H1 (cell line): ENCODE measurements at regions not wholly inside any gene's neighbourhood (a gene's known extent, or its start where the extent isn't known, plus 50 kb on each side); places are given as distances from the start of the nearest gene placed in this dataset.

Experiments used
- CTCF ChIA-PET: fragments of 300-600 bp; sonication (Branson Sonifier 250); formaldehyde crosslinking; loops from one replicate; lab custom pipeline; 2021; ENCODE audit not compliant: partially characterized antibody; lab: Charles Lee
- POLR2A ChIA-PET: fragments of 300-600 bp; sonication (Branson Sonifier 250); formaldehyde crosslinking; loops from one replicate; lab custom pipeline; 2021; ENCODE audit warnings: inconsistent platforms; ENCODE audit not compliant: partially characterized antibody; lab: Charles Lee
- DNase-seq, 2 experiments: peaks; one replicate each; pipeline versions ENCODE4 v3.0.0 to v3.0.0-alpha.2; 2010 to 2022; ENCODE audit warnings: low spot score in 2 of 2, low read depth in 1 of 2, mixed read lengths in 1 of 2
- FAIRE-seq: peaks from 2 replicates; lab custom pipeline; 2011; peaks lifted over from hg19 to GRCh38; lab: Jason Lieb, UNC
- H2AFZ ChIP-seq: 2 replicates; pipeline ENCODE4 v1.8.1; 2012; ENCODE audit warnings: low read length, inconsistent platforms
- H2AK5ac ChIP-seq: 2 replicates; pipeline ENCODE4 v1.6.1; 2013; ENCODE audit warnings: low read depth, low read length
- H2BK120ac ChIP-seq: replicated peaks from 2 replicates; pipeline ENCODE3; 2013; ENCODE audit warnings: low read depth, low read length, inconsistent platforms
- H2BK12ac ChIP-seq: 2 replicates; pipeline ENCODE4 v1.6.1; 2013; ENCODE audit warnings: low read depth, low read length
- H2BK15ac ChIP-seq: 2 replicates; pipeline ENCODE4 v1.6.1; 2013; ENCODE audit warnings: low read length
- H2BK20ac ChIP-seq: 2 replicates; pipeline ENCODE4 v1.6.1; 2013; ENCODE audit warnings: low read length
- H2BK5ac ChIP-seq: 2 replicates; pipeline ENCODE4 v1.6.1; 2013; ENCODE audit warnings: low read depth, low read length
- H3K14ac ChIP-seq: 2 replicates; pipeline ENCODE4 v1.6.1; 2013; ENCODE audit warnings: inconsistent platforms; ENCODE audit not compliant: insufficient read length
- H3K18ac ChIP-seq: 2 replicates; pipeline ENCODE4 v1.6.1; 2013; ENCODE audit warnings: low read length; ENCODE audit errors: extremely low read depth
- H3K23ac ChIP-seq: 2 replicates; pipeline ENCODE4 v1.6.1; 2013; ENCODE audit warnings: inconsistent platforms; ENCODE audit not compliant: insufficient read length
- H3K23me2 ChIP-seq: 2 replicates; pipeline ENCODE4 v1.6.1; 2013; ENCODE audit warnings: low read depth, low read length
- H3K27ac ChIP-seq: 2 replicates; pipeline ENCODE4 v1.6.1; 2011; ENCODE audit warnings: low read depth, low read length, inconsistent platforms
- H3K27me3 ChIP-seq, 4 experiments: replicated peaks in 1 of 4; 1 replicate in 1 of 4; 2 replicates in 3 of 4; pipeline versions ENCODE4 v1.6.1 to v1.8.1; 2011 to 2013; ENCODE audit warnings: low read length in 3 of 4, mild to moderate bottlenecking in 3 of 4, inconsistent platforms in 2 of 4, mixed read lengths in 2 of 4, moderate library complexity in 1 of 4; ENCODE audit not compliant: control insufficient read depth in 3 of 4, insufficient read depth in 3 of 4; ENCODE audit errors: extremely low read depth in 1 of 4
- H3K36me3 ChIP-seq, 4 experiments: 2 replicates each; pipeline versions ENCODE4 v1.6.1 to v1.8.1; 2011 to 2013; ENCODE audit warnings: mild to moderate bottlenecking in 4 of 4, low read length in 3 of 4, moderate library complexity in 2 of 4, control low read depth in 1 of 4, inconsistent platforms in 1 of 4; ENCODE audit not compliant: insufficient read depth in 4 of 4, control insufficient read depth in 2 of 4
- H3K4ac ChIP-seq: replicated peaks from 2 replicates; pipeline ENCODE3; 2013; ENCODE audit warnings: low read length, low read depth, mixed read lengths, inconsistent platforms; ENCODE audit not compliant: insufficient read length
- H3K4me1 ChIP-seq, 4 experiments: replicated peaks in 1 of 4; 1 replicate in 1 of 4; 2 replicates in 3 of 4; pipeline versions ENCODE4 v1.6.1 to v1.8.1; 2011 to 2013; ENCODE audit warnings: low read length in 3 of 4, inconsistent platforms in 2 of 4, mixed read lengths in 1 of 4; ENCODE audit not compliant: insufficient read depth in 4 of 4, control insufficient read depth in 3 of 4
- H3K4me2 ChIP-seq, 2 experiments: 2 replicates each; pipeline versions ENCODE4 v1.6.1 to v1.8.1; 2011 to 2013; ENCODE audit warnings: low read depth in 2 of 2, low read length in 2 of 2, control low read depth in 1 of 2, inconsistent platforms in 1 of 2, mild to moderate bottlenecking in 1 of 2; ENCODE audit not compliant: insufficient read depth in 1 of 2
- H3K4me3 ChIP-seq, 4 experiments: fragments of 200-600, 300-600 bp in 1 of 4; sonication (generic), shearing (Covaris generic), sonication (Bioruptor Twin) in 1 of 4; 2 replicates each; pipeline versions ENCODE4 v1.5.1 to v1.8.1; 2011 to 2016; ENCODE audit warnings: low read length in 4 of 4, low read depth in 3 of 4, control low read depth in 2 of 4, inconsistent platforms in 2 of 4, mild to moderate bottlenecking in 2 of 4, mixed read lengths in 1 of 4, moderate library complexity in 1 of 4; ENCODE audit not compliant: insufficient read depth in 2 of 4; ENCODE audit errors: extremely low read depth in 1 of 4
- H3K56ac ChIP-seq: replicated peaks from 2 replicates; pipeline ENCODE3; 2013; ENCODE audit warnings: low read depth, mild to moderate bottlenecking, mixed read lengths, low read length, inconsistent platforms; ENCODE audit not compliant: insufficient read length
- H3K79me1 ChIP-seq: 2 replicates; pipeline ENCODE4 v1.6.1; 2013; ENCODE audit warnings: low read depth, low read length, control low read depth
- H3K79me2 ChIP-seq, 2 experiments: 2 replicates each; pipeline versions ENCODE4 v1.6.1 to v1.8.1; 2012 to 2013; ENCODE audit warnings: low read length in 2 of 2, mild to moderate bottlenecking in 2 of 2, inconsistent platforms in 1 of 2; ENCODE audit not compliant: insufficient read depth in 2 of 2, control insufficient read depth in 1 of 2
- H3K9ac ChIP-seq, 4 experiments: replicated peaks in 1 of 4; 1 replicate in 1 of 4; 2 replicates in 3 of 4; pipeline versions ENCODE4 v1.6.1 to v1.8.1; 2011 to 2013; ENCODE audit warnings: low read depth in 3 of 4, low read length in 3 of 4, control low read depth in 2 of 4, mild to moderate bottlenecking in 2 of 4, moderate library complexity in 2 of 4, inconsistent platforms in 1 of 4; ENCODE audit errors: extremely low read depth in 1 of 4
- H3K9me3 ChIP-seq, 2 experiments: 2 replicates each; pipeline versions ENCODE4 v1.6.1 to v1.8.1; 2012 to 2013; ENCODE audit warnings: mild to moderate bottlenecking in 2 of 2, moderate library complexity in 2 of 2, control low read depth in 1 of 2, inconsistent platforms in 1 of 2, low read depth in 1 of 2, low read length in 1 of 2, mixed read lengths in 1 of 2; ENCODE audit not compliant: insufficient read depth in 2 of 2
- H4K20me1 ChIP-seq, 2 experiments: replicated peaks in 1 of 2; 2 replicates each; pipeline versions ENCODE3 to v1.8.1; 2011 to 2013; ENCODE audit warnings: inconsistent platforms in 2 of 2, low read length in 2 of 2, mild to moderate bottlenecking in 1 of 2; ENCODE audit not compliant: insufficient read depth in 2 of 2, control insufficient read depth in 1 of 2
- H4K5ac ChIP-seq: 2 replicates; pipeline ENCODE4 v1.6.1; 2013; ENCODE audit warnings: low read length, low read depth, mixed read lengths, inconsistent platforms; ENCODE audit not compliant: insufficient read length
- H4K8ac ChIP-seq: 2 replicates; pipeline ENCODE4 v1.8.0; 2013; ENCODE audit warnings: mild to moderate bottlenecking, moderate library complexity, low read length, inconsistent platforms; ENCODE audit not compliant: insufficient read depth; ENCODE audit errors: extremely low read depth
- H4K91ac ChIP-seq: replicated peaks from 2 replicates; pipeline ENCODE3; 2013; ENCODE audit warnings: low read length, mixed read lengths, inconsistent platforms; ENCODE audit not compliant: insufficient read length
- HDAC6 ChIP-seq: IDR thresholded peaks from one replicate; pipeline ENCODE4 v1.7.1; 2012; ENCODE audit warnings: low read depth, mild to moderate bottlenecking, inconsistent platforms, low read length, moderate library complexity
- WGBS, 2 experiments: shearing (Covaris generic) in 1 of 2; methylation state at CpG; one replicate each; pipeline versions ENCODE4 v1.1.6 to v1.1.7; 2013 to 2015; ENCODE audit warnings: low lambda C conversion rate in 2 of 2, mixed read lengths in 2 of 2, inconsistent platforms in 1 of 2, low coverage in 1 of 2, missing lambda C conversion rate in 1 of 2; ENCODE audit not compliant: insufficient replicate concordance in 2 of 2, insufficient coverage in 1 of 2, insufficient read length in 1 of 2; ENCODE audit errors: extremely low coverage in 1 of 2, missing lambda C conversion rate in 1 of 2; 5-methylcytosine and 5-hydroxymethylcytosine counted together

- FAIRE-seq = no peak
- Histone ChIP-seq H3K4me1 (no peaks in the 10 kb centered on the region), H3K9ac (no peak overlapping the region), H3K4me2 (no peak overlapping the region), H2BK5ac (no peak overlapping the region), H2AFZ (peak overlapping the region; percentile 62; the same call in 1 of the 2 replicates), H2BK15ac (no peak overlapping the region), H4K8ac (no peak overlapping the region), H2BK20ac (no peak overlapping the region), H3K27me3 (no peaks in the 10 kb centered on the region), H3K79me2 (no peaks in the 10 kb centered on the region), H3K36me3 (no peaks in the 10 kb centered on the region), H3K56ac (no peak overlapping the region), H3K23me2 (no peaks in the 10 kb centered on the region; the same call in 1 of the 2 replicates), H4K5ac (no peak overlapping the region), H3K9me3 (no peaks in the 10 kb centered on the region; a peak in 1 of 4 replicates), H4K91ac (no peak overlapping the region), H3K4me3 (no peak overlapping the region), H3K18ac (no peak overlapping the region), H2BK120ac (no peak overlapping the region), H2AK5ac (no peak overlapping the region), H3K4ac (no peak overlapping the region), H3K79me1 (no peaks in the 10 kb centered on the region), H3K14ac (no peak overlapping the region), H2BK12ac (no peak overlapping the region), H4K20me1 (no peaks in the 10 kb centered on the region), H3K23ac (no peak overlapping the region), H3K27ac (no peak overlapping the region)
- CTCF ChIA-PET = interaction anchor here (0.6 kb wide), 1 partner anchor 1157 kb away, joined by 3 read pairs; no protein-coding TSS in a partner anchor
- 89% methylated on average over 6 of the region's 6 CpGs; no CpG with 5 or more reads in 1 of the 2 experiments for WGBS, 2 experiments
- no peak for TF ChIP-seq HDAC6
- POLR2A ChIA-PET = no interaction called here
- no peak for DNase-seq
Measured at GRCh38 chr11:38498721-38499120, 1900.7 kb upstream of the RAG2 start.
